HL-60 (cell line): ENCODE measurements at regions not wholly inside any gene's neighbourhood (a gene's known extent, or its start where the extent isn't known, plus 50 kb on each side); places are given as distances from the start of the nearest gene placed in this dataset.

ENCODE experiments used
- GABPA ChIP-seq: IDR thresholded peaks from 2 replicates; pipeline ENCODE4 v1.6.1; 2012; ENCODE audit warnings: low read depth
- POLR2AphosphoS5 ChIP-seq: IDR thresholded peaks from 2 replicates; pipeline ENCODE4 v1.6.1; 2012; ENCODE audit warnings: low read depth
- TF ChIP-seq, protein P1 (sequence below): IDR thresholded peaks from one replicate; pipeline ENCODE4 v1.5.1; 2011; ENCODE audit warnings: low read length, control low read depth, inconsistent platforms; ENCODE audit not compliant: insufficient read depth
- TF ChIP-seq, protein P2 (sequence below): IDR thresholded peaks from 2 replicates; pipeline ENCODE4 v1.6.1; 2012; ENCODE audit warnings: low read depth; ENCODE audit not compliant: insufficient replicate concordance

DNA sequence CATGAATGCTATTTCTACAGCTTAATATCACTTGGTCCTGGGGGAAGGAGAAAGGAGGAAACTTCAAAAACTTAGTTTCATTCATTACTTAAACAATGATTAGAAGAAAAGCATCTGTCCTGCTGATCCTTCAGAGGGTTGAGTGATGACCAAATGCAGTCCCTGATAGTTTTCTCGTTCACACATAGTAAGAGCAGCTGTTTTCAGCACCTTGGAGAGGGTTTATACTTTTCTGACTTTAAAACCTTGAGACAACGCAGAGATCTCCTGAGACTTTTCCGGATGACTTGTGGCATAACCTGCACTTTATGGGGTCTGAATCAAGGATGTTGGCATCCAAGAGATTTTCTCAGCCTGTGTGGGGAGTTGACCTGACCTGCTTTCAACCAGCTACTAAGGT, 94.0 kb upstream of the KCND3 start:
- TF ChIP-seq POLR2AphosphoS5, result no peak
- TF ChIP-seq, protein P1, sequence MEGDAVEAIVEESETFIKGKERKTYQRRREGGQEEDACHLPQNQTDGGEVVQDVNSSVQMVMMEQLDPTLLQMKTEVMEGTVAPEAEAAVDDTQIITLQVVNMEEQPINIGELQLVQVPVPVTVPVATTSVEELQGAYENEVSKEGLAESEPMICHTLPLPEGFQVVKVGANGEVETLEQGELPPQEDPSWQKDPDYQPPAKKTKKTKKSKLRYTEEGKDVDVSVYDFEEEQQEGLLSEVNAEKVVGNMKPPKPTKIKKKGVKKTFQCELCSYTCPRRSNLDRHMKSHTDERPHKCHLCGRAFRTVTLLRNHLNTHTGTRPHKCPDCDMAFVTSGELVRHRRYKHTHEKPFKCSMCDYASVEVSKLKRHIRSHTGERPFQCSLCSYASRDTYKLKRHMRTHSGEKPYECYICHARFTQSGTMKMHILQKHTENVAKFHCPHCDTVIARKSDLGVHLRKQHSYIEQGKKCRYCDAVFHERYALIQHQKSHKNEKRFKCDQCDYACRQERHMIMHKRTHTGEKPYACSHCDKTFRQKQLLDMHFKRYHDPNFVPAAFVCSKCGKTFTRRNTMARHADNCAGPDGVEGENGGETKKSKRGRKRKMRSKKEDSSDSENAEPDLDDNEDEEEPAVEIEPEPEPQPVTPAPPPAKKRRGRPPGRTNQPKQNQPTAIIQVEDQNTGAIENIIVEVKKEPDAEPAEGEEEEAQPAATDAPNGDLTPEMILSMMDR, result no peak
- TF ChIP-seq, protein P2, sequence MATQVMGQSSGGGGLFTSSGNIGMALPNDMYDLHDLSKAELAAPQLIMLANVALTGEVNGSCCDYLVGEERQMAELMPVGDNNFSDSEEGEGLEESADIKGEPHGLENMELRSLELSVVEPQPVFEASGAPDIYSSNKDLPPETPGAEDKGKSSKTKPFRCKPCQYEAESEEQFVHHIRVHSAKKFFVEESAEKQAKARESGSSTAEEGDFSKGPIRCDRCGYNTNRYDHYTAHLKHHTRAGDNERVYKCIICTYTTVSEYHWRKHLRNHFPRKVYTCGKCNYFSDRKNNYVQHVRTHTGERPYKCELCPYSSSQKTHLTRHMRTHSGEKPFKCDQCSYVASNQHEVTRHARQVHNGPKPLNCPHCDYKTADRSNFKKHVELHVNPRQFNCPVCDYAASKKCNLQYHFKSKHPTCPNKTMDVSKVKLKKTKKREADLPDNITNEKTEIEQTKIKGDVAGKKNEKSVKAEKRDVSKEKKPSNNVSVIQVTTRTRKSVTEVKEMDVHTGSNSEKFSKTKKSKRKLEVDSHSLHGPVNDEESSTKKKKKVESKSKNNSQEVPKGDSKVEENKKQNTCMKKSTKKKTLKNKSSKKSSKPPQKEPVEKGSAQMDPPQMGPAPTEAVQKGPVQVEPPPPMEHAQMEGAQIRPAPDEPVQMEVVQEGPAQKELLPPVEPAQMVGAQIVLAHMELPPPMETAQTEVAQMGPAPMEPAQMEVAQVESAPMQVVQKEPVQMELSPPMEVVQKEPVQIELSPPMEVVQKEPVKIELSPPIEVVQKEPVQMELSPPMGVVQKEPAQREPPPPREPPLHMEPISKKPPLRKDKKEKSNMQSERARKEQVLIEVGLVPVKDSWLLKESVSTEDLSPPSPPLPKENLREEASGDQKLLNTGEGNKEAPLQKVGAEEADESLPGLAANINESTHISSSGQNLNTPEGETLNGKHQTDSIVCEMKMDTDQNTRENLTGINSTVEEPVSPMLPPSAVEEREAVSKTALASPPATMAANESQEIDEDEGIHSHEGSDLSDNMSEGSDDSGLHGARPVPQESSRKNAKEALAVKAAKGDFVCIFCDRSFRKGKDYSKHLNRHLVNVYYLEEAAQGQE, result peak; percentile 93
- no peak for TF ChIP-seq GABPA
